Bone marrow (tissue), 2 donors: ENCODE measurements at regions not wholly inside any gene's neighbourhood (a gene's known extent, or its start where the extent isn't known, plus 50 kb on each side); places are given as distances from the start of the nearest gene placed in this dataset.
"Not testable (repeated sequence)": the region's sequence is repeated elsewhere in the genome, so short reads cannot be mapped to it uniquely, and the experiment has no call there.

Source experiments
- DNase-seq, 2 donors: peaks; one replicate each; lab custom pipeline; 2025; lab: John Stamatoyannopoulos, UW

DNA sequence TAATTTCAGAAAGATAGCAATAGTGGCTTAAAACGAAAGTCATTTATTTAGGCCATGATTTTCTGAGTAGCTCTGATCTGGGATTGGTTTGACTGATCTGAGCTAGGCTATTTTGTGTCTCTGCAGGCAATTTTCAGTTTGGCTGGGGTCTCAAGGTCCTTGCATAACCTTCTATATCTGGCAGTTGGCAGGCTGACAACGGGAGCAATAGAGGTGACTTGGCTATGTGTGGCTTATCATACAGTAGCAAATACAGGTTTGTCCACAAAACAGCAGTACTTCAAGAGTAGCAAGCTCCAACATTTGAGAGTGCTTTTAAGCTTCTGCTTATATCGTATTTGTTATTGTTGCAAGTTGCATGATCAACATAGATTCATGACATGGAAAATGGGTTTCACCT lies 1167.3 kb upstream of the CELF2 start:
- DNase-seq, result no peak

DNA sequence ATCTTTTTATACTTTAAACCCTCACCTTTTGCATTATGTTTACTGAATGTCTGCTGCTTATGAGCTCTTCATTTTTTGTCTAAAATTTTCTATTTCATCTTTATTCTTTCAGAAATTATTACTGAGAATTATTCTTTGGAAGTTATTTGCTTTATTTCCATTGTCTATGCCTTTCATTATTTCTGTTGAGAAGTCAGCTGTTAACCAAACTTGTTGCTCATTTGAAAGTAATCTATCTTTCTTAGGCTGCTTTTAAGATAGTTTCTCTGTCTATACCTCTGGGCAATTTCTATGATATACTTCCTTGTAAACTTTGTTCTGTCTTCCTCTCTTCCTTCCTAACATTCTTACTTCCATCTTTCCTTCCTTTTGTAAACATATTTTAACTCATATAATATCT lies 1165.9 kb upstream of the CELF2 start:
- no peak for DNase-seq

DNA sequence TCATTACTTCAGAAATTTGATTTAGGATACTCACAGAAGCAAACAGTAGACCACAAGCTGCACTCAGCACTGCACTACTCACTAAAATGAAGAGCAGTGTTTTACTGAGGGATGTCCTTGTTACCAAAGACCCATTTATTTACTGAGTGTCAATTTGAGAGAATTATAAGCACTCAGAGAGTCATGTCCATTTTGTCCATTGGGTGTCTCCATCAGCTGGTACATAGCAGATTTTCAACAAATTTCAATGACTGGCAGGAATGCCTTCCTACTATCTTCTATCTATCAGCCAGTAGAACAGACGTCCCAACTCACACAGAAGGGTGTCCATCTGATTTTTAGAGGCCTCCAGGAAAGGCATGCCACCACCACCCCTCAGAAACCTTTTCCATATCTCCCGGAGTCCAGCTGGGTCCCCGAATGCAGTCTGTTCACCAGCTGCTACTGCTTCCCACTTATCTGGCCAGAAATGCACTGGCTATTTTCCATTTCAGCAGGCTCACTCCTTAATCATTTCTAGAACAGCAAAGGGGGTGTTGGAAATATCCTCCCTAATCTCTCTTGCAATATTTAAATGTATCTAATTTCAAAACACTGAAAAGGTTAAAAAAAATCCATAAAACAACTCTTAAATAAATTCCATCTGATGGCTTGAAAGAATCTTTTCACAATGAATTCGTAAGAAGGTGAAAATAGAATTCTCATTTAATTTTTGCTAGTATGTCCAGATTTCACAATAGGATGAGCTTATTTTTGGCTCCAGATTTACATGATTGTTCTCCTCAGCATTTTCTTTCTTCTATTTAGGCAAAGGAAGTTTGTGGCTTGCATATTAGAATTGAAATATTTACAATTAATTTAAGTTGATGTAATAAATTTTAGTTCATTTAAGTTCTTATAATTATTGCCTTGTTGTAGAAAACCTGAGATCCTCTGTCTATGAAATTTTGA lies 1164.0 kb upstream of the CELF2 start:
- no peak for DNase-seq

DNA sequence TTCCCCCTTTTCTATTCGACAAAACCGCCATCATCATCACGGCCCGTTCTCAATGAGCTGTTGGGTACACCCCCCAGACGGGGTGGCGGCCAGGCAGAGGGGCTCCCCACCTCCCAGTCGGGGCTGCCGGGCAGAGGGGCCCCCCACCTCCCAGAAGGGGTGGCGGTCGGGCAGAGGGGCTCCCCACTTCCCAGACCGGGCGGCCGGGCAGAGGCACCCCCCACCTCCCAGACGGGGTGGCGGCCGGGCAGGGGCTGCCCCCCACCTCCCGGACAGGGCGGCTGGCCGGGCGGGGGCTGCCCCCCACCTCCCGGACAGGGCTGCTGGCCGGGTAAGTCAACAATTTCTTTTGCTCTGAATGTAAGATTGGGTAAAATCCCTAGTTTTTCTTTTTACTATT lies 1162.2 kb upstream of the CELF2 start:
- DNase-seq, result not testable (repeated sequence)

DNA sequence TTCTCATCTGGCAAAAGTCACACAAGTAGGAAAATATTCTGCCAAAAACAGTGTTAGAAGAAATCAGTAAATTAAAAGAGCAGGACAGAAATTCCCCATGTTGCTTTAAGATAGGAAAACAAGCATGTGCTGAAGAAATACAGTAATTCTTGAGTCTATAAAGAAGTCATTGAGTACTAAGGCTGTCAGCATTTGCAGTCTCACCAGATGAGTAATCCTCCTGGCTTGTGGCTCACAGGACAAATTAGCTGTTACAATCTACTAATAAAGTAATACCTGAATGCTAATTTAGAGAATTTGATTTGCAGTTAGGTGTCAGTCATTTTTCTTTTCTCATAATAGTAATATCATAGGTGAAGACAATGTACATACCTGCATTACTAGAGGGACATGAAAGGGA lies 1158.9 kb upstream of the CELF2 start:
- DNase-seq, result no peak

DNA sequence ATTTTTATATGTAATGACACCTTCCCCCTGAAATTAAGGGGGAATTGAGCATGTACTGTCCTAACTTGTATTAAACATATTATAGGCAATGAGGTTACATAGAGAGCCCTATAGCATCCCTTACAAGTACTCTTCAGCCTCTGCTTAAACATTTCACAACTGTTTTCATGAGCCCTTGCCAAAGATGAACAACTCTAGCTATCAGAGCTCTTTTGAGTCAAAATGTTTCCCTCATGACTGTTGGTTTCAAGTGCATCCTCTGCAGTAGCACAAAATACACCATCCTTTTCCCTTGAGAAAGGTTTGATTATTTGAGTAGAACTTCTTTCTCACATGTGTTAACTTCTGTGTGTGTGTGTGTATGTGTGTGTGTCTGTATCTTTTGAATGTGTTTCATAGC lies 1157.6 kb upstream of the CELF2 start:
- no peak for DNase-seq

DNA sequence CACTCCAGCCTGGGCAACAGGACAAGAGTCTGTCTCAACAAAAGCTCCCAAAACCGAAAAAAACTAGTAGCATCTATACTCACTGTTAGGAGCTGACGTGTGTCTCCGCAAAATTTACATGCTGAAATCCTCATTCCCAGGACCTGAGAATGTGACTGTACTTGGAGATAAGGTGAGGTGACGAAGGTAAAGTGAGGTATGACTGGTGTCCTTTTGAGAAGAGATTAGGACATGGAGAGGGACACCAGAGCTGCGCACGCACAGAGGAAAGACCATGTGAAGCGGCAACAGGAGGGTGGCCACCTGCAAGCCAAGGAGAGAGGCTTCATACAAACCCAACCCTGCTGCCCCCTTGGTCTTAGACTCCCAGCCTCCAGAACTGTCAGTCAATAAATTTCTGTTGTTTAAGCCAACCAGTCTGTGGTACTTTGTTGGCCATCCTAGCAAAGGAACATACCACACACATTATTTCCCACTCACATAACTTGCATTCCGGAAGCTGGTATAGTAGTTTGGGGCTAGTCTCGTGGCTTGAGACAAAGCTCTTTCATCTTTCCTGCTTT lies 1154.0 kb upstream of the CELF2 start:
- no peak for DNase-seq

DNA sequence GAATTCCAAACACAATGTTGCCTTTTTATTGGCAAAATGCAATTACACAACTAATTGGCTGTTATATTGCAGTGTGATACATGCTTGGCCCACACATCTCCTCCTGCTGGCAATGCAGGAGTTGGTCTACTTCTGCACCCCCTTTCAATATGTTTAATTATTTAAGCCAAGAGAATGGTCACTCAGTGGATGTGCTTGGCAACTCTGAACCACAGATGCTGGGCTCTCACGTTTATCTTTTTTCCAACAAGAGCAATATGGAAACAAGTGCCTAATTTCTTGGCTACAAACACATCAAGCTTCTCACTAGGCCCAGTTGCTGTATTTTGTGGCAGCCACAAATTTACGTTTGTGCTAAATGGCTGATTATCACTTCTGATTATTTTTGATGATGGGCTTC lies 1149.2 kb upstream of the CELF2 start:
- DNase-seq, result no peak

DNA sequence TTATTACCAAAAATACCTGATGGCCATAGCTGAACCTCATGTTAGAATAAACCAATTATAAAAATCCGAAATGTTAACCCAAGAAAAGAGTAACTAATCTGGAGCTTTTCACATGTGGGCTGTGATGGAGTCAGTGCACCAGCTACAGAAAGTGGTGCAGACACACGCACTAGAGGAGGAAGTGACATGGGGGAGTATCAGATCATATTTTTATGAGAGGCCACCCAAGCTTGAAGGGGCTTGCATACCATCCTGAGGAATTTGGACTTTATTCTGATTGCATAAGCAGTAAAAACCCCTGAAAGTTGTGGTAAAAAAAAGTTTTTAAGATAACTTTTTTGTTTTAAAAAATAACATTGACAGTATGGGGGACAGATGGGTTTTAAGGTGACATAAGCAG lies 1148.5 kb upstream of the CELF2 start:
- DNase-seq, result no peak

DNA sequence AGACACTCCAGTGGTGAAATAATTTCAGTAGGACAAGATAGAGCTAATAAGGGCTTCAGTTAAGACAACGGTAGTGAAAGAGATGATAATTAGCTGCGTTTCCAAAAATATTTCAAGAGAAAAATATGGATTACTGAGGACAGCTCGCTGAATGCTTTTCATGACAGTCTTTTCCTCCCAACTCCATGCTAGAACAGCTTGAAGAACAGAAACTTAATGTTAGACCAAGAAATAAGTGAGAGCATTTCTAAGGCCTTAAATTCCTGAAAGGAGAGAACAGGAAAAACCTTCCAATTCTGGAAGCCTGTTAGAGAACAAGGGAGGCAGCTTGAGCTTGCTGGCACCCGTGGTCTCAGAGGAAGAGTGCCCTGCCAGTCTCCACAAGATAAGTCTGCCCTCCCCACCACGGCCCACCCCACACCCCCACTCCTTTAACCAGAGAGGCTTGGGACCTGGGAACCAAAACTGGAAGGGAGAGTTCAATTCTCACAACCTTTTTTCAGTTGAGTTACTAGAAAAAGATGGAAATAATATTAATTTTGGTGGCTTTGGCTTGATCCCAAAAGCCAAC lies 1148.0 kb upstream of the CELF2 start:
- DNase-seq, result no peak

DNA sequence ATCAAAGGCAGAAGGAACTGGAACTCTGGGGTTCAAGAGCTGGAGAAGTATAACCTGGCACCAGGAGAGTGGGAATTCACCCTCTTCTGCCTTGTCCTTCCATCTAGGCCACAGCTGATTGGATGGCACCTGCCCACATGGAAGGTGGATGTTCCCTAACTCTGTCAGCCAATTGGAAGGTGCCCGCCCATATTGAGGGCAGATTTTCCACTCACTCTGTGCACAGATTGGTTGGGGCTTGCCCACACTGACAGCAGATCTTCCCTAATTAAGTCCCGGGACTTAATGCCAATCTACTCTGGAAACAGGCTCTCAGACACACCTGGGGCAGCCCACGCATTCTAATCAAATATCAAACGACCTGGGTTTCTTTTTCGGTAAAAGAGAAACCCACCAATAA lies 1142.3 kb upstream of the CELF2 start:
- no peak for DNase-seq

DNA sequence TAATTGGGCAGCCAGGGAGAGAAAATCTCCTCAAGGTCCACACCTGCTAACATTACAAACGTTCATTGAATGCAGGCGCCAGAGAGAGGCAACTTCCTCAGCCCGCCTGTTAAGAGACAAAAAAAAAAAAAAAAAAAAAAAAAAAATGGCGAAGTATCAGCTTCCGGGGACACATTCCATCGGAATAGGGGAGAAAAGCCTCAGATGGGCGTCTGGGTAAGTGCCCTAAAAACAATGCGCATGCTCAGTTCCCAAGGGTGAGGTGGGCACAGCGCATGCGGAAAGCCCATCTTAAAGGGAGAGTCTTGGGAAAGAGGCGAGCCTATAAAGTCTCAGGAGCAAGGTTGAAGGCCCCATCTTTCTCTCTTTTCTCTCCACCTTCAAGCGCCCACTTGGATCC lies 1139.7 kb upstream of the CELF2 start:
- DNase-seq, result no peak

DNA sequence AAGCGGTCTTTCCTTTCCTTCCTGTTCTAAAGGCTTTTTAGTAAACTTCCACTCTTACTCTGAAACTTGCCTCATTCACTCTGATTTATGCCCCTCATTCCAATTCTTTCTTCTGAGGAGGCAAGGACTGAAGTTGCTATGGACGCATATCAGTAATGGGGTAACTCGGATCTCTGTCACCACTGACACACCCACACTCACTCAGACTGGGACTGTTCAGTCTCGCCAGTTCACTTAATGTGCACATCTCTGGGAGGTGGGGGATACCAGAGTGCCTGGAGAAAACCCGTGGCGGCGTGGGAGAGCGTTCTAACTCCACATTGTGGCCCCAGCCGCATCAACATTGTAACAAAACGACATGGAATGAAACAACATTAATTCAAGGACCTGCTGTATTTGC lies 1139.3 kb upstream of the CELF2 start:
- DNase-seq, result no peak

DNA sequence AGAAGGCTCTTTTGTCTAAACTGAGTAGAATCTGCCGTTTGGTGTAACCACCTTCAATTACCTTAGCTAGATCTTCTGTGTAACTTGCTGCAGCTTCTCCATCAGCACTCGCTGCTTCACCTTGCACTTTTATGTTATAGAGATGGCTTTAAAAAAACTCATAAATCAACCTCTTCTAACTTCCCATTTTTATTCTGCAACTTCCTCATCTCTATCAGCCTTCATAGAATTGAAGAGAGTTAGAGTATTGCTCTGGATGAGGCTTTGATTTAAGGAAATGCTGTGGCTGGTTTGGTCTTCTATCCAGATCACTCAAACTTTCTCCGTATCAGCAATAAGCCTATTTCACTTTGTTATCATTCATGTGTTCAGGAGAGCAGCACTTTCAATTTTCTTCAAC lies 1131.9 kb upstream of the CELF2 start:
- no peak for DNase-seq

DNA sequence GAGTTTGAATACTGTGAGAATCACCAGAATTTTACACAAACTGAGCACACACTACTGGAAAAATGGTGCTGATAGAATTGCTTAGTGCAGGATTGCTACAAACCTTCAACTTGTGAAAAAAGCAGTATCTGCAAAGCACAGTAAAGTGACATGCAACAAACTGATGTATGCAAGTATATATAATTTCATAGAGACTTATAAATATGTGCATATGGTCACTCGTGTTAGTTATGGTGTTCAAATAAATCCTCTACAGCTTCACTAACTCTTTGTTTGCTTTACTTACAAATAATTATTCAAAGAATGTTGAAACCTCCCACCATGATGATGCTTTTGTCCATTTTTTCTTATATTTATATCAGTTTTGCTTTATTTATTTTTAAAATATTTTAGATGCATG lies 1130.9 kb upstream of the CELF2 start:
- no peak for DNase-seq

DNA sequence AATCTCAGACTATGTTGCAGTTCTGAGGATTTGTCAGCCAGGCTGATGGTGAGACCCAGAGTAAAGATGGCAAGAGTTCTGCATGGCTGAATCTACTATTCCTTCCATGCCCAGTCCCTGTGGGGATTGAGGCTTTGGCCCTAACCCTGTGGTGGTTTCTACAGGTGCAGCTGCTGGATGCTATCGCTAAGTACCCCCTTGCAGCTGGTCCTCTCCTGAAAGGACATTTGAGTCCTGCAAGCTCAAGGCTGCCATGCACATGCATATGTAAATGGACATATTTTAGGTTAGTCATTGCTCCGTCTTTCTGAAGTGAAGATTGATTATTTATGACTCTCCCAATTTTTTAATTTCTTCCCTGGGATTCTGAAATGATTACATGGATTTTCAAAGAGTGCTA lies 1122.2 kb upstream of the CELF2 start:
- DNase-seq, result no peak

DNA sequence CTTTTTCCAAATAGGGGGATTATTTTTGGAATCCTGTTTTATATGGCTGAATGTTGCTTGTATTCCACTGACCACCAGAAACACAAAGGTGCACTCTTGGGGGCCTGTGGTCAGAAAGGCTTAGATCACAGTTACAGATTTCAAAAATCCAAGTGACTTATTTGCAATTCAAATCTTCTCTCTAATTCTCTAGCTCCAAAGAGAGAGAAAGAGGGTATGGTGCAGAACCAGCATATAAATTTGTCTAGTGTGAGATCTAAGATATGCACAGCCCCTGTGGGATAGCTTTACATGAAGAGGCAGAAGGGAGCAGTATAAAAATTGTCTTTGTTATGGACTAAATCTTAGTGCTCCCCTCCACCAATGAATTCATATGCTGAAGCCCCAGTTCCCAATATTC lies 1121.7 kb upstream of the CELF2 start:
- DNase-seq, result no peak

DNA sequence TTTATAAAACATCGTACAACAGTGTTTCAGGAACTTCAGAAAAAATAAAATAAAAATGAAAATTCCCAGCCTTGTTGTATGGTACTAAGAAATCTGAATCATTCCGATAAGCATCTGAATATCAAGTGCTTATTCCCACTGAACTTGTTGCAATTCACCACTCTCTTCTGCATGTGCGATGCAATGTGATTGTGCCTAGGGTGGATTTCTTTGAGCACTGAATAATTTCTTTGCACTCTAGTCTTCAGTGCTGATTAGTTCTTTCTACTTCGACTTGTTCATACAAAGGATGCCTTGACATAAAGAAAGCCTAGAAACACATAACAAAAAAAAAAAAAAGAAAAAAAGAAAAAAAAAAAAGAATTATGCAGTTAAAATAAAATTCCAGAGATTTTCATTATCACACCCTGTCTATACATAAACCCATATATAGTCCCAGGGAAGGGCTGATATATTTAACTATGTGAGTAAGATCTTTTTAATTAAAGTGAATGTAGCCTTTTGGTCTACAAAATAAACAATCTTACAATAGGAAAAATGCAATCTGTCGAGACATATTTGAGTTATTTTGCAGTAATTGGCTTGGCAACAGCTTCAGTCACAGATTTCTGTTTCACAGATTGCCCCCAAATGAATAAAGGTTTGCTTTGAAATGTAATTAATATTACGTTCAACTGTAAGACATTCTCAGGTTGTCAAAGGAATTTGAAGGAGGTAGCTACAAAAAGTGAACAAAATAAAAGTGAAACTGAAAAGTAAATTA lies 1118.9 kb upstream of the CELF2 start:
- no peak for DNase-seq

DNA sequence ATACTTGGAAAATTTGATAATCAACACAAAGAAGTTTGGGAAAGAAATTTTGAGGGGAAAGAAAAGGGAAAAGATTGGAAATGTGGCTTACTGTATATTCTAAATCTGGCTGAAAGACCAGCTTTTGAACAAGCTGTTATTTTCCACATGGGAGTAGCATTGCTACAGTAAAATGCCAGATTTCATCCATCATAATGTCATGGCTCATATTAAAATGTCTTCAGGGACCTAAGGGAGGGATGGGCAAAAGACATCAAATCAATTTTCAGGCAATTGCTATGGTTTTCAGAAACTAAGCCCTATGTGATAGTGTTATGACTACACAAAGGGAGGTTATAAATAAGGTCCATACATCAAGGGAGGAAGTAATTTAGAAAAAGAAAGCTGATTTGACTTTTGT lies 1116.9 kb upstream of the CELF2 start:
- no peak for DNase-seq

DNA sequence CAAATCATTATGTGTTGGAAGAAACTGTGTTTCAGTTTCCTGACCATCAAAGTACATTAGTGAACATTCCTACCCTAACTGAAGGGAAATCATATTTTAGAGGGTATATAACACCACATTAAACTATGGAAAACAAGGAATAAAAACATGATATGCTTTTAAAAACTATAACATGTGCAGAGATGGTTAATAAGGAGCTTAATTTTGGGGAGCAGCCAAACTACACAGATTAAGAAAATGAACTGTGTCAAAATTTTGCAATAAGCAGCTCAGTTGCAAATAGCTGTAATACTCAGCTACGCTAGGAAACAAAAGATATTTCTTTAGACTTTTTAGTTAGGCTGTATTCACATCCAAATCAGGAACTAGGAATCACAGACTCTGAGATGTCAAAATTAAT lies 1115.7 kb upstream of the CELF2 start:
- DNase-seq, result no peak

DNA sequence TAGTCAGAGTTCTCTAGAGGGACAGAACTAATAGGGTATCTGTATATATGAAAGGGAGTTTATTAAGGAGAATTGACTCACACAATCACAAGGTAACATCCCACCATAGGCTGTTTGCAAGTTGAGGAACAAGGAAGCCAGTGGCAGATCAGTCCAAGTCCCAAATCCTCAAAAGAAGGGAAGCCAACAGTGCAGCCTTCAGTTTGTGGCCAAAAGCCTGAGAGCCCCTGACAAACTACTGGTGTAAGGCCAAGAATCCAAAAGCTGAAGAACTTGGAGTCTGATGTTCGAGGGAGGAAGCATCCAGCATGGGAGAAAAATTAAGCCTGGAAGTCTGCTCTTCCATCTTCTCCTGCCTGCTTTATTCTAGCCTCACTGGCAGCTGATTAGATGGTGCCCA lies 1107.2 kb upstream of the CELF2 start:
- DNase-seq, result no peak

DNA sequence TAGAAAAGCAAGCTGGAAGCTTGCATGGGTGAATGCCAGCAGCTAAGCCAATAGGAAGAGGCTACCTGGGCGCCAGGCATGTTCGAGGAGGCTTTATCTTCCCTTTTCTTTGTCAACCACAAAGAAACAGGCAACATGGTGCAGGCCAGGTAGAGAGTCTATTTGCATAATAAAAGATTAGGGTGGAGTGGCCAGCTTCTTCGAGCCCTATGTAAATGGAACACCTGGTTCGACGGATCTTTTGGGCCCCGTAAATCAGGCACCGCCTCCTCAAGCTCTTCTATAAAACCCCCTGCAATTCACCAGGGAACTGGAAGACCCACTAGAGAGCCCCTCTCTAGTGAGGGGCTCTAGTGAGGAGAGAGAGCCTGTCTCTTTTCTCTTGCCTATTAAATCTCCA lies 1106.2 kb upstream of the CELF2 start:
- no peak for DNase-seq
